ENCODE measurements at regions not wholly inside any gene's neighbourhood (a gene's known extent, or its start where the extent isn't known, plus 50 kb on each side); places are given as distances from the start of the nearest gene placed in this dataset.

- no peak for TF ChIP-seq CTCF (IDR thresholded peaks at IDR 0.05; ENCODE audit: borderline replicate concordance, extremely low read depth, low read length, poor library complexity, severe bottlenecking)
- no peak for TF ChIP-seq EZH2 (IDR thresholded peaks at IDR 0.05; ENCODE audit: borderline replicate concordance, low read depth, low read length, severe bottlenecking)
Observed at GRCh38 chr21:20313013-20313412, 685.2 kb upstream of the NCAM2 start.

Measured in DND-41 (cell line).